Occipital lobe (tissue), 1 donor: ENCODE measurements at regions not wholly inside any gene's neighbourhood (a gene's known extent, or its start where the extent isn't known, plus 50 kb on each side); places are given as distances from the start of the nearest gene placed in this dataset.
A peak's percentile ranks its signal among the peaks of the same experiment; 100 is the strongest.
"Not testable (repeated sequence)": the region's sequence is repeated elsewhere in the genome, so short reads cannot be mapped to it uniquely, and the experiment has no call there.

Source experiments
- DNase-seq: peaks from one replicate; lab custom pipeline; 2025; lab: John Stamatoyannopoulos, UW

DNA sequence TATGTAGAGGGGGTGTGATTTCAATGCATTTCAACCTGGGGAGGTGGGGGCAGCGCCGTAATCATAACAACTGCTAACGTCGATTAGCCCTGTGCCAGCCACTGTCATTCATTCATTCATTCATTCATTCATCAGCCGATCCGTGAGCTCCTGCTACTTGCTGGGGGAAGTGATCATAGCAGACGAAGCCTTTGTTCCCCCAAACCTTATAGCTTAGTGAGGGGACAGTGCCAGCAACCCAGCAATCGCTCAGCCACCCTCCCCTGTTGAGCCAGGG is 106.5 kb upstream of the GSE1 start:
- DNase-seq, result no peak

DNA sequence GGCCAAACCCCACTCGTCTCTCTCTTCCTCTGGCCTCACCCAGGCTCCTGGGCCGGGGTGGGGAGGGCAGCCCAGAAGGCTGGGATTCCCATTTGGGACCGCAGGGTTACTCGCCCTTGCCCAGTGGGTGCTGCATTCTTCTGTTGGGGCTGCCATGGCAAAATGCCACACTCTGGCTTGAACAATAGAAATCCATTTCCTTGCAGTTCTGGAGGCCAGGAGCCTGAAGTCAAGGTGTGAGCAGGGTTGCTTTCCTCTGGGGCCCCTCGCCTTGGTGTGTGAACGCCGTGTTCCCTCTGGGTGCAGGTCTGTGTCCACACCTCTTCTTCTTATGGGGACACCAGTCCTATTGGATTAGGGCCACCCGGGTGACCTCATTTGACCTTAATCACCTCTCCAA is 105.8 kb upstream of the GSE1 start:
- DNase-seq, result no peak

DNA sequence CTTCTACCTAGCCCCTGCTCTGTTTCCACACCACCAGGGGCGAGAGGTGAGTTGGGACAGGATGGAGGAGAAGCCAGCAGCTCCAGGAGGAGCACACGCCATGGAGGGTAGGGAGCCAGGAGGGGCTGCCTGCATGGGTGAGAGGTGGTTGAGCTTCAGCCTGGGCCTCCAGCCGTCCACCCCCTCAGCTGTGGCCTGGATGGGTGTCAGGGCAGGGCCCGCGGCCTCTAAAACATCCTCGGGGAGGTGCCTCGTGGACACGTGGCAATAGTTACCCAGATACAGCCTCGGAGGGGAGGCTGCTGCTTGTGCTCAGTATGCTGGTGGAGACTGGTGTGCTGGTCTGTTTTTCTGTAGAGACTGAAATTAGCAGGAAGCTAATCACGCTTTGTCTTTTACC is 104.7 kb upstream of the GSE1 start:
- no peak for DNase-seq

DNA sequence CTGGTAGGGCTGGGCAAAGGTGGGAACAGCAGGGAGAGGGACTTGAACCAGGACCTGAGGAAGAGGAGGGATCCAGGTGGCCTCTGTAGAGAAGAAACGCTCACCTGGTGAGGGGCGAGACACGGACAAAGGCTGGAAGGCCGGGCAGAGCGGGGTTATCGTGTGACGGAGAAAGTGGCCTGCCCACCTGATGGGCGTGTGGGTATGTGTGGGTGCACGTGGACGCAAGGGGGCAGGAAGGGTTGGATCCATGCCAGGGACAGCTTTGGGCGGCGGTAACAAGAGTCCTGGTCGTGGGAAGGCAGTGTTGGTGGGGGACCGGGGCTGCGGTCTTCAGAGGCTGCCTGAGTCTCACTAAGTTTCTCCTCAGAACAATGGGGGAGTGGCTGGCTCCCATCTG is 104.1 kb upstream of the GSE1 start:
- DNase-seq, result no peak

DNA sequence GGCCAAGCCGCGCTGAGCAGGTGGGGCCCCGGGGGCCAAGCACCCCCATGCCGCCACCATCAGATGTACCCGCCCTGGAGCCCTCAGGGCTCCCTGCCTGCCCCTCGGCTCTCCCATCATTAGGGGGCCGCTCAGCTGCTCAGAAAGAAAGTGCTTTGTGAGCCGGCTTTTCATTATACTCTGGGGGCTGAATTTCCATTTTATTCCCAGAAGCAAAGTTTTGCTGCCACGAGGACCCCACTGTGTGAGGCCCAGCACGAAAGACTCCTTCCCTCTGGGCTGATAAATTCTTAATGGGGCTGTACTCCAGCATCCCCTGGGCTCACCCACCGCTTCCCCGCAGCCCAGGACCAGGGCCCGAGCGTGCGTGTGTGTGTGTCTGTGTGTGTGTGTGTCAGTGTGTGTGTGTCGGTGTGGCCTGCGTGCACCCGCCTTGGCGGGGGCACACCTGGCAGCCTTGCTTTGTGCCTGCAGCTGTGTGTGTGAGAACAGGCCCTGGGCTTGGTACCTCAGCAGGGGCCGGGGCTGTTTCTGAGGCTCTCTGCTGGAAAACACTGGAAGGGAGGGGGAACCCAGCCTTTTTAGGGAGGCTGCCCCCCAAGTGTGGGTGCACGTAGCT is 103.0 kb upstream of the GSE1 start:
- no peak for DNase-seq

DNA sequence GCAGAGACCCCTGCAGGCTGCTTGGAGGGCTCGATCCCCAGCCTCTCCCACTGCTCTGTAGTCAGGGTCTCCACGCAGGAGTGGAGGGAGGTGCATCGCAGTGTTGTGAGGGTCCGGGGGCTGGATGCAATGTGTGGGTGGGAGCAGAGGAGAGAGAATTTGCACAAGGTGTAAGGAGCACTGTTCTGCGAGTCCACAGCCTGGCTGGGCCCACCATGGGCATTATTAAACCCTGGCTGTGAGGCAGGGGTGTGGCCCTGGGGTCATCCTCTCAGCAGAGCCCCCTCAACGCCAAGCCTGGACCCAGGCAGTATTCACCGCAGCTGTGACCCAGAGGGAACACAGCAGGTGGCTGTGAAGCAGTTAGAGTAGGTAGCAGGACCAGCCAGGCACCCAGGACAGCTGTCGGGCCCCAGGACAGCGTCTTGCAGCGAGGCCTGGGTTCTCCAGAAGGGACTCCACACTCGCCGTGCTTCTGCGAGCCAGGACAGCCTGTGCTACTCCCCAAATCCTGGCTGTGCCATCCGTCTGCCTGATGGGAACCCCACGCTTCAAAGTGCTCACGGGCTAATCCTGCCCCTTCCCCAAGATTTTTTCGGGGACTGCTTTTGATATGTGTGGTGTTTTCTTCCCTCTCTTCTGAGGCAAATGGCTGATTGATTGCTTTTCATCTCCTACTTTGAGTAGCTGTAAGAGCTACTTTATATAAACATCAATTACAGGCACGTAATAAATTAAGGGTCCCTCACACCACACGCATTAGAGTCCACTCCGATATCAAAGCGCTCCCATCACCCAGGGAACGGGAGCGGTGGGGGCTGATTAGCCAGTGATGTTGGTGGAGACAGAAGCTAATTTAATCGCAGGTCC is 100.9 kb upstream of the GSE1 start:
- DNase-seq, result no peak

DNA sequence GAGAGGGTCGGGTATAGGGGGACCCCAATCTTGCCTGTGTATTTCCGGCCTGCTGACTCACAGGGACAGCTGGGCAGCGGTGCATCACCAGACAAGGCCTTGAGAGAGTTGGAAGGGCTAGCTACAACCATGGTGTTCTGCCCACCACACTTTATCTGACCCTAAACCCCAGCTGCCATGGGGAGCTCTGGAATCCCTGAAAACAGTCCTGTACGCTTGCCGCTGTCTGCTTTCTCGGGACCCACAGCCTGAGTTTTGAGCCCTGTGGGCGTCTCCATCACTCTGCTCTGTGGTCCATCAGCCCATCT is 100.4 kb upstream of the GSE1 start:
- DNase-seq, result no peak

DNA sequence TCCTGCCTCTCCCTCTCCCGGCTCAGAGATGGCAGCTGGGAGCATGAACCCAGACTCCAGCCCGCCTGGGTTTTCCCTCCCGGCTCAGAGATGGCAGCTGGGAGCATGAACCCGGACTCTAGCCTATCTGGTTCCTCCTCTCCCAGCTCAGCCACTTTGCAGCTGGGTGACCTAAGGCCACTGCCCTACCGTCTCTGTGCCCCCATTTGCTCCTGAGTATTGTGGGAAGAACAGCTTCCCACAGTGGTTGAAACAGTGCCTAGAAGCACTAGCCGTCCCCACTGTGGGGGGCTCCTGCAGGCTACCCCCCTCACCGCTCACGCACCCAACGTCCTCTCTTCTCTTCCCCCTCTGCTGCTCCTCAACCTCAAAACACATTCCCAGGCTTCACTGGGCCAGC is 99.9 kb upstream of the GSE1 start:
- DNase-seq, result no peak

DNA sequence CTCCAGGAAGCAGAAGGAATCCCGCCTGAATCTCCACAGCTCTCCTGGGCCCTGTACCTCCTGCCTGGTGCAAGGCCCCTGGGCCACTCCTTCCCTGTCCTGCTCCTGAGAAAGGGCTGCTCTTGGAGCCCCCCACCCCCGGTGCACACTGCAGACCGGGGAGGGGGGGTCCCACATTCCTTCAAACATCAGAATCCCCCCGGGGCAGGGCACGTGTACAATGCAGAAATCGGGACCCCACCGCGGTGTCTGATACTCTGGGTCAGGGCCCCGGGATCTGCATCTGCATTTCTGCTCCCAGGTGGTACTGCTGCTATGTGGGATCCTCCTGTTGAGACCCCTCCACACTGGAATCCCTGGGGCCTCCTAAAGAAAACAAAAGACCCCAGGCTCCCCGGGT is 99.5 kb upstream of the GSE1 start:
- DNase-seq, result no peak

DNA sequence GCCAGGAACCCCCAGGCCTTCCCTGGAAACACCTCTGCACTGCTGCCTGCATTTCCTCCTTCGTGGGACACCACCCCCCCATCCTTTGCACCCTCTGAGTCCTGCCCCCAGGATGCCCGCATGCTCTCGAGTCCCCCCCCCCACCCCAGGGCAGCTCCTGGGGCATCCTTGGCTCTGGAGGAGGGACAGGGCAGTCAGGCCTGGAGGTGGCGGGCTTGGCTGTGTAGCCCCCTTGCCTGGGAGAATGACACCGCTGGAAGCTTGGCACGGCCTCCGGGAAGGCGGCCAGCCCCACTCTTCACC is 98.9 kb upstream of the GSE1 start:
- no peak for DNase-seq

DNA sequence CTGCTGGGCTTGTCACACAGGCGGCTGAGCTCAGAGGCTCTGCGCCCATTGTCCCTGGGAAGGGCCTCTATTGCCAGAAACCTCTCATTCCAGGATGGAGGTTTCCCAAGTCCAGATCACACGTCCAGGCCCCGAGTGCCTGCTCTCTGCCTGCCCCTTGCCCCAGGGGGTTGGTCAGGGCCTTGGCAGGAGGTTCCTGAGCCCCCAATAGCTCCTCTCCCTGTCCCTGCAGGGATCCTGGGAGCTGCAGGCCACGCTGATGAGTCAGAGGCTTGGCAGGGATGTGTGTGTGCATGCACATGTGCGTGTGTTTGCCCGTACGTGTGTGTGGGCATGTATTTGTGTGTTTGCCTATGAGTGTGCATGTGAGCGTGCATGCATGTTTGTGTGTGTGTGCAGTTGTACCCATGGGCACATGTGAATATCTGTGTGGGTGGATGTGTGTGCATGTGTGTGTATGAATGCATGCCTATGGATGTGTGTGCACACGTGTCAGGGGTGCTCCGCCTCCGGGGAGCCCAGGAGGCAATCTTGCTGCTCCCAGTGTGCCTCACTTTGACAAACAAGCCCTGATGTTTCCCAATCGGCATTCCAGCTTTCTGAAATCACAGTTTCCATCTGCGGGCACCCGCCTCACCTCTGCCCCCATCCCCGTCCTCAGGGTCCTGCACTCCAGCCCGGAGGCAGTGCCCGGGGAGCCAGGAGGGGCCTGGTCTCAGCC is 98.4 kb upstream of the GSE1 start:
- peak; percentile 53 for DNase-seq

DNA sequence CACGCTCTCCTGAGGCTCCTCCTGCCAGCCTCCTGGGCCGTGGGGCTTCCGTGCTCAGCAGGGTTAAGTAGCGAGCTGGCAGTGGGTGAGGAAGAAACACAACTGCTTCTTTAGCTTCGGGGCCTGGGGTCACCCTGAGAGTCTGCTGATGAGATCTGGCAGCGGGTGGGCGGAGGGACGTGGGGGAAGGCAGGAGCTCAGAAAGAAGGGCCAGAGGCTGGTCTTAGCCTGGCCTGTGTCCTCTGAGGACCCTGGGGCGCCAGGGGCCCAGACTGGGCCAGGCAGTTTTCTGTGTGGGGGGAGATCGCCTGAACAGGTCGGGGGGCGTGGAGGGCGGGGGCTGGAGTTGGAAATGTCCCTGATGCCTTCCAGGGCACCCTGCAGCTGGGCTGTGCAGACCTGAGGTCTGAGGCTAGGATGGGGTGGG is 97.8 kb upstream of the GSE1 start:
- DNase-seq, result no peak

DNA sequence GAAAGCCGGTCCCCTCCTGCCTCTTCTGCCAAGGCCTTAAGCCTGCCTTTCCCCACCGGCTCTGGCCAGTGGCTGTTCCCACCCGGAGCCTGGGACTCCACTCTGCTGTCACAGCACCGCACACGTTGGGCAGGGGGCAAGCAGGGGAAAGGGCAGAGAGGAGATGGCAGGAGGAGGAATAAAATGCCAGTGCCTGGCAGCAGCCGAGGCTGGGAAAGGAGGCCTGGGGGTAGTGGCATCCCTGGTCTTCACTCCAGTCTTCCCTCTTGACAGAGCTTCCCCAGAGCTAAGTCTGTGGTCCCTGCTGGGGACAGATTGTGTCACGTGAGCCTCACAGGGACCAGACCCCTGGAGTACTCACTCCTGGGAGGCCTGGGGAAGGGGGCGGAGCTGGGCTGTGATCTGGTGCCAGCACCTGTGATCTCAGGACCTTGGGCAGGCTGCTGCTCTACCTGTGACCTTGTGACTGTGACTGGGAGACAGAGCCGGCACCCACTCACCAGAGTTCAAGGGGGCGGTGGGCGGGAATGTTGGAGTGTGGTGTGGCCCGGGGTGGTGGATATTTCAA is 97.2 kb upstream of the GSE1 start:
- DNase-seq, result no peak

DNA sequence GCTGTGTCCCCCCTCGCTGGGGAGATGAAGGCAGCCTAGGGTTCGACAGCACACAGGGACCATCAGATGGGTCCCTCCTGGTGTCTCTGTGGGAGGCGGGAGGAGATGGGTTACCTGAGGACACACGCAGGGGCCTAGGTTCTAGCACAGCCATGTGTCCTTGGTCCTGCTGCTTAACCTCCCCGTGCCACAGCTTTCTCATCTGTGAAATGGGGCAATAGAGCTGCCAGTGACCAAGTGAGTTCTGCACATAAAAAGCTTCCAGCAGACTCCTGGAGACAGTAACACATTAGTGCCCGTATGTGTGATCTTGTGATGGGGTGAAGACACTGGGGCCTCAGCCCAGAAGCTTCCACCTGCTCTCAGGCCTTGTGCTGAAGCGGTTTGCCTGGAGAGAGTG is 96.0 kb upstream of the GSE1 start:
- no peak for DNase-seq

DNA sequence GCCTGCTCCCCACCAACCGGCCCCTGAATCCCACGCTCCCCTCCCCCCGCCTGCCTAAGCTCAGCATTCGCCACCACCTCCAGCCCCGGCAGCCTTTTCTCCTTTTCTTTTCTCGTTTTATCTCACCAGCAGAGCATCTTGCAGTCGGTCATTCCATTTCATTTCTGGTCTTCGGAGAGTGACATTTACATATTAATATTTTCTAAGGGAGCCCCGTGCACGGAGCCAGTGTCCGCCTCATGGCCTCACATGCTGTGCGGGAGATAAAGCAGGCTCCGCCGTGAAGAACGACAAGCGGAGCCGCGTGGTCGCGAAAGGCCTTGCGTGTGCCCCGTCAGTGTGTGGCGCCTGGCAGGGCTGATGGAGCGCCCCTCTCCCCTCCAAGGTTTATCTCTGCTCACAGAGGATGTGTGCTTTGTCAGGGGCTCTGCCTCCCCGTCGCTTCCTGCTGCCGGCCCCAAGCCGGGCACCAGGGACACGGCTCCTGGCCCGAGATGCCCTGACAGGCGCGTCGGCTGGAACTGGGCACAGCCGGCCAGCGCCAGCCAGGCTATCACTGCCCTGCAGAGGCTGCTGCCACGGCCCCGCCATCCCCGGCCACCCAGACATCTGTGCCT is 95.5 kb upstream of the GSE1 start:
- DNase-seq, result no peak

DNA sequence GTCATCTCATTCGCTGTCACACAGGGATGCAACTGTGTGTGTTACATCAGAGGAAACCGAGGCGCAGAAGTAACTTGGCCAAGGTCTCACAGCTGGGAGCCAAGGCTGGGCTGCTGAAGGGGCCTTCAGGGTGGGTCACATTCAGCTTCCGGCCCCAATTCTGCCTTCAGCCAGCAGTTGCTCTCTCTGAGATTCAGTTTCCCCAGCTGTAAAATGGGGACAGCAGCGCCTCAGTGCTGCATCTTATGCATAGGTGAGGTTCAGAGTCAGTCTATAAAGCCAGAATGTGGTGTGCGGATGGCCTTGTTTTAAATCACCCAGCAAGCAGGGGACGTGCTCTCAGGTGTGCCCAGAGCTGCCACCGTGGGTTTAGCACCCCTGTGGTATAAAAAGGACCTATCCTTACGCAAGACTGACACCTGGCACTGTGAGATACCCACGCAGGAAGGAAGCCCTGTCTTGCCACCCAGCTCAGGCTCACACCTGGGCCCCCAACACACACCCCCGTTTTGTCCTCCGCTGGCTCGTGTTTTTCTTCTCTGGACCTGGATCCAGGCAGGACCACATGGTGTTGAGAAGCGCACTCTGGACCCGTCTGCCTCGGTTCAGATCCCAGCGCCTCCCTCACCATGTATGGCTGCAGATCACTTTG is 94.6 kb upstream of the GSE1 start:
- no peak for DNase-seq

DNA sequence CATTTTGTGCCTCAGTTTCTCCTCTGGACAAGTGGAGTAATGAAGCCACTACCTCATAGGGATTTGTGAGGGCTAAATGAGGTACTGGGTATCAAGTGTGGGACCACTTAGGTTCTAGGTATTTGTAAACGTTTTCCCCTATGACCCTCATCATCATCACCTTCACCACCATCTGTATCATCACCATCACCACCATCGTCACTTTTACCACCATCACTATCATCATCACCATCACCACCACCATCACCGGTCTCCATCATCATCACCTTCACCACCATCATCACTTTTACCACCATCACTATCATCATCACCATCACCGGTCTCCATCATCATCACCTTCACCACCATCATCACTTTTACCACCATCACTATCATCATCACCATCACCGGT is 94.1 kb upstream of the GSE1 start:
- DNase-seq, result not testable (repeated sequence)

DNA sequence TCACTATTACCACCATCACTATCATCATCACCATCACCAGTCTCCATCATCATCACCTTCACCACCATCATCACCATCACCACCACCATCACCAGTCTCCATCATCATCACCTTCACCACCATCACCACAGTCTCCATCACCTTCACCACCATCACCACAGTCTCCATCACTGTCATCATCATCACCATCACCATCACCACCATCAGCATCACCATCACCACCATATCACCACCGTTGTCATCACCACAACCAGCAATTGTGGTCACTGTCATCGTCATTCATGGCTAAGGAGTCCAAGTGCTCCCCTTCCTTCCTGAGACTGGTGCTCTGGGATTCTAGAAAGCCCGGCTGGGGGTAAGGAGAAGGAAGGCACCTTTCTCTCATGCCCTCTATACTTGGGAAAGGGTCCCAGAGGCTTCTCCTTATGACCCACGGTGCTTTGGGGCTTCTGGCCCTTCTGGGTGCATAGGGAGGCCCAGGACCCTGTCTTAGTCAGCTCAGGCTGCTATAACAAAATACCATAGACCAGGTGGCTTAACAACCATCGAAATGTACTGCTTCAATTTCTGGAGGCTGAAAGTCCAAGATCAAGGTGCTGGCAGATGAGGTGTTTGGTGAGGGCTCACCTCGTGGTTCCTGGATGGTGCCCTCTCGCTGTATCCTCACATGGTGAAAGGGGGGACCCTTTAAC is 93.4 kb upstream of the GSE1 start:
- no peak for DNase-seq

DNA sequence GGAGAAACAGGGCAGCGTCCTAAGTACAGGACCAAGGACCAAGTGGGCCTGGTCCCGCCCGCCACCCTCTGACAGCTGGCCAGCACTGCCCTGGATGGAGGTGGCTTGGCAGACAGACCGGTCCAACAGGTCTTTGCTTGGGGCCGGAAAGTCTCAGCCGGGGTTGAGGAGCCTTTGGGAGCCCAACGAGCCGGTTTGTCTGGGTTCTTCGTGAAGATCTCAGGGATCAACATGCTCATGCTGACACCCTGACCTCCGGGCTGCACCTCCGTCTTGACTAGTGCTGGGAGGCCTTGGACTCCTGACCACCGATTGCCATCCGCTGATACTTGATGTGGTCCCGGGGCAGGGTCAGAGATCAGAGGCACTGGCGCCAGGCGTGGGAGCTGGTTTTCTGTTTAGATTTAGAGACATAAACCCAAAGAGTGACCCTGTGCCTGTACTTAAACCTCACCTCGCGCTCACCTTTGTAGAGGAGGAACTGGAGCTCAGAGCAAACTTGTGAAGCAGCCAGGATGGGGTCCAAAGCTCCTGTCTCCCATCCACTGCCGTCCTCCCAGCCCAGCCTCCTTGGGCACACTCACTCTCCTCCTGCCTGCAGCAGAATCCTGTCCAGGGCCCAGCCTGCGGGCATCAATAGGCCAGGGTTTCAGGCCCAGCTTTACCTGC is 92.1 kb upstream of the GSE1 start:
- no peak for DNase-seq

DNA sequence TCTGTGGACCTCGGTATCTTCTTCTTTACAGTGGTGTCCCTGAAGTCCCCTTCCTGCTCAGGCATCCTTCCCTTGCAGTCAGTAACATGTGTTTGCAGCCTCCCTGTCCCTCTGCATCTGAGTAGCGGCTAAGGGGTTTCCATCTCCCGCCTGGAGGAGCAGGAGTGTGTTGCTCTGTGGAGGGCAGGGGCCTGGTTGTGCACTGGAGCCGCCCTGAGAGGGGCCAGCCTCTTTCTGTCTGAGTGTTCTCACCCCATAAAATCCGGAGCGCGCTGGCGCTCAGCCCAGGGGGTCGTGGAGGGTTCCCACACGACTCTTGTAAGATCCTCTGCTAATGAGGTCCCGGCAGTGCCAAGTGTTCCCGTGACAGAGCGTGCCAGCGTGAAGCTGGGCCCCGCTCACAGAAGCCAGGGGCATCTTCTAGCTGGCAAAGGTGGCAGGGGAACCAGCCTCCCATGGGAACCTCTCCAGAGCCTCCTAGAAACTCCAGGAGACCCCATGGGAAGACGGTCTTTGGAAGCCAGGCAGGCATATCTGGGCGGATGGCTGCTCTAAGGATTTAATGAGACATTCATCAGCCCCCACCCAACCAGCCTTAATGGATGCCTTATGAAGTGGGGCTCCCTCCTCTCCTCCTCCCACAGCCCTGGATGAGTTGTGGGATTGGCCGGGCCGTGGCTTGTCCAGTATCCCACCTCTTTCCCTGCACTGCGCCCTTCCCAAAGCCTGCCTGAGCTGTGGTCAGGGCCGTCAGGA is 91.4 kb upstream of the GSE1 start:
- no peak for DNase-seq
